Spinal cord (tissue), 9 donors: ENCODE measurements at regions not wholly inside any gene's neighbourhood (a gene's known extent, or its start where the extent isn't known, plus 50 kb on each side); places are given as distances from the start of the nearest gene placed in this dataset.
"Not testable (repeated sequence)": the region's sequence is repeated elsewhere in the genome, so short reads cannot be mapped to it uniquely, and the experiment has no call there.

Experiments used
- DNase-seq, 6 donors: peaks; one replicate each; pipeline versions ENCODE4 v3.0.0 to v3.0.0-alpha.2; 2013 to 2015; ENCODE audit warnings: low spot score in 6 of 6, low read depth in 4 of 6
- H3K27ac ChIP-seq: one replicate; pipeline ENCODE4 v1.5.1; 2013; ENCODE audit warnings: low read depth, low read length, control low read depth
- H3K27me3 ChIP-seq: one replicate; pipeline ENCODE4 v1.6.1; 2013; ENCODE audit warnings: low read length; ENCODE audit not compliant: control insufficient read depth, insufficient read depth
- H3K36me3 ChIP-seq: one replicate; pipeline ENCODE4 v1.6.1; 2013; ENCODE audit warnings: low read length; ENCODE audit not compliant: control insufficient read depth, insufficient read depth
- H3K4me1 ChIP-seq: one replicate; pipeline ENCODE4 v1.6.1; 2013; ENCODE audit warnings: low read length; ENCODE audit not compliant: control insufficient read depth, insufficient read depth
- H3K4me3 ChIP-seq: one replicate; pipeline ENCODE4 v1.5.1; 2013; ENCODE audit warnings: low read depth, low read length, control low read depth
- H3K9me3 ChIP-seq: one replicate; pipeline ENCODE4 v1.6.1; 2013; ENCODE audit warnings: low read length; ENCODE audit not compliant: control insufficient read depth, insufficient read depth
- WGBS: methylation state at CpG from one replicate; pipeline ENCODE4 v1.1.5; 2013; ENCODE audit warnings: missing lambda C conversion rate; ENCODE audit not compliant: insufficient coverage; 5-methylcytosine and 5-hydroxymethylcytosine counted together
- donor health status: healthy.

DNA sequence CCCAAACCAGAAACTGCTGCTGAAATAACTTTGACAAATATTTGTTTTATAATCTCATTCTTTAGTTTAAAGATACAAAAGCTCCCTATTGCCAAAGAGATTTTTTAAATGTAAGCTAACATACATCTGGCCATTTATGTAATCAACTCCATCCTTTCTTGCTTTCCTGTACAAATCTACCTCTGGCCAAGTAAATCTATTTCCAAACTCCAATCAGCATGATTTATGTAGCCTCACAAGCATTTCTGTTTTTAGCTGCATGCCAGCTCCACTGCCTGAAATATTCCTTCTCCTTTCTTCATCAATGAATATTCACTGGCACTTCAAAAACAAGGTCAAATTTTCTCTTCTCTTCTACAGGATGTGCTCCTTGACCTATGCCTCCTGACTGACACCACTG, 80.0 kb downstream of the SHOX2 start:
- Histone ChIP-seq H3K4me1 (no peaks in the 10 kb centered on the region), H3K4me3 (no peak overlapping the region), H3K27ac (no peak overlapping the region), H3K27me3 (no peaks in the 10 kb centered on the region), H3K36me3 (no peaks in the 10 kb centered on the region), H3K9me3 (no peaks in the 10 kb centered on the region)
- DNase-seq: no peak

DNA sequence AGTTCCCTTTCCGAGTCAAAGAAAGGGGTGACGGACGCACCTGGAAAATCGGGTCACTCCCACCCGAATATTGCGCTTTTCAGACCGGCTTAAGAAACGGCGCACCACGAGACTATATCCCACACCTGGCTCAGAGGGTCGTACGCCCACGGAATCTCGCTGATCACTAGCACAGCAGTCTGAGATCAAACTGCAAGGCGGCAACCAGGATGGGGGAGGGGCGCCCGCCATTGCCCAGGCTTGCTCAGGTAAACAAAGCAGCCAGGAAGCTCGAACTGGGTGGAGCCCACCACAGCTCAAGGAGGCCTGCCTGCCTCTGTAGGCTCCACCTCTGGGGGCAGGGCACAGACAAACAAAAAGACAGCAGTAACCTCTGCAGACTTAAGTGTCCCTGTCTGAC, 86.3 kb downstream of the SHOX2 start:
- H3K4me1 ChIP-seq, H3K36me3 ChIP-seq, H3K9me3 ChIP-seq, DNase-seq, H3K27ac ChIP-seq, H3K27me3 ChIP-seq, H3K4me3 ChIP-seq: not testable (repeated sequence)
- WGBS: no CpG with 5 or more reads among the region's 18 CpGs

DNA sequence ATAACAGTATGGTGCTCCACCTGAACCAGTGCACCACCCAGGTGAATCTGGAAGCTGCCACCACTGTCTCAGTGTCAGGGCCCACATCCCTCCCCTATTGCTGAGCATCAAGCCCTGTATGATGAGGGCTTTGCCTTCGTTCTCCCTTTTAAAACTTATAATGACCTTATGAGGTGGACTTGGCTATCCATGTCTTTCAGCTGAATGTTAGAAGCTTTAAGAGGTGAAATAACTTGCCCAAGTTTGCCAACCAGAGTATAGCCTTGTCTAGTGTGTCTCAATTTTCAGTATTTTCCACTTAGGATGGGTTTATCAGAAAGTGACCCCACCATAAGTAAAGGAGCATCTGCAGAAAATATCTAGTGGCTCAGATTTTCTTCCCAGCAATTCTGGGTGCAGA, 87.8 kb downstream of the SHOX2 start:
- no CpG with 5 or more reads among the region's 1 CpG for WGBS
- DNase-seq: no peak

DNA sequence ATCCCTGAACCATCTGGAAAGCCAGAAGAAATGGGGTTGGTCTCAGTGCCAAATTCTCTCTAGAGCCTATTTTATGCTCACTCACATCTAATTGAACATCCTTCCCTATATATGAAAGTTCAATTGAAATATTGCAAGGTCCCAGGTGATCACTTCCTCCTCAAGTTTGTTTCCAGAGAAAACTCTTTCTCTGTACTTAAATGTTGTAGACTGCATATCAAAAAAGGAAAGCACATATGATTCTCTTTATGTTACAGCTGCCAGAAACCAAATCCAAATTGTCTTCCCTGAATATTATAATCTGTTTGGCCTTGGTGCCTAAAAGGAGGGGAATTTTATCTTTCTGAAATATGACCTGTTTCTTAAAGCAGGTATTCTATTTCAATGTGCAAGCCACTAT, 93.3 kb downstream of the SHOX2 start:
- no peaks in the 10 kb centered on the region for H3K36me3 ChIP-seq
- peaks cover 2% of the 10 kb centered on the region for H3K9me3 ChIP-seq
- H3K27ac ChIP-seq: no peak overlapping the region
- H3K4me3 ChIP-seq: no peak overlapping the region
- no peak for DNase-seq
- H3K4me1 ChIP-seq: no peaks in the 10 kb centered on the region
- no peaks in the 10 kb centered on the region for H3K27me3 ChIP-seq

More for the DNA sequence above, 87.8 kb downstream of the SHOX2 start:
- Histone ChIP-seq H3K36me3 (no peaks in the 10 kb centered on the region), H3K4me3 (no peak overlapping the region), H3K4me1 (no peaks in the 10 kb centered on the region), H3K27ac (no peak overlapping the region), H3K27me3 (no peaks in the 10 kb centered on the region), H3K9me3 (peaks cover 2% of the 10 kb centered on the region)

DNA sequence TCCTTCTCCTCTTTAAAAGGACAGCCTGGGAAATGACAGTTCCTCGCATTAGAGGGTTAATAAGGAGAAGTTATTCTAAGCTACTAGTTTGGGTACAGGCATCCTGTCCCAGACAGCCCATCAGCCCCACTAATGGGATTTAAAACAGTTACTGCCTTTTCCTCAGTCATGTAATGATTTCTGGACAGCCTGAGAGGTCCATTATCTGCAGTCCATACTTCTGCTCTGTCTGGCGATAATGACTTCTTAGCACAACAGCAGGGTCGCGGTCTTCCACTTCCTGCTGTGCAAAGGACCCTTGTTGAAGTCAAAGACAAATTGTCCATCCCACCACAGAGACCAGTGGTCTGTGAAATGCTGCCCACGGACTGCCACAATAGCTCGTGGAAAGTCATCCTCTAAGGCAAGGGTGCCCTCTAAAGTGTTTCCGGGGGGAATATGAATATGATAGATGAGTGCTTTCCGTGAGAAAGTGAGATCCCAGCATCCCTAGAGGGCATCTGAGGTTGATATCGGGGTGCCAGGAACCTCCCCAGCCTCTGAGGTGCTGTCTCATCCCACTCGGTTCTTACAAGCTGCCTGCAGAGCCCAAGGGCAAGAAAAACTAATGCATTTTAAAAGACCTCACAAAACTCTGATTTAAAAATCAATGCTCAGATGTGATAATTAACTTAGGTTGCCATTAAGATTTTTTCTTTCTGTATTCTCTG, 100.7 kb downstream of the SHOX2 start:
- H3K36me3 ChIP-seq: no peaks in the 10 kb centered on the region

DNA sequence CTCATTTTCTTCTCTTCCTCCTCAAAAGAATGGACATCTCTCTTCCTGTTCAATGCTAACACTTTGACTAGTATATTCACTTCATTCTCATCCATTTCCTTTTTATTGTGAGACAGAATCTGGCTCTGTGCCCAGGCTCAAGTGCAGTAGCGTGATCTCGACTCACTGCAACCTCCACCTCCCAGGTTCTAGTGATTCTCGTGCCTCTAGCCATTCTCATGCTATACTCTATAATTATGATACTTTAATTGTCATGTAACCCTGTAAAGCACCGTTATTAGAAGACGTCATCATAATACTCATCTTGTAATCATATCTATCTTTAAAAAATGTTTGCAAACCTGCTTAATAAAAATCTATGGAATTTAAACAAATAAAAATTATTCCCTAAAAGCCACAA, 107.0 kb downstream of the SHOX2 start:
- no CpG with 5 or more reads among the region's 5 CpGs for WGBS
- H3K27me3 ChIP-seq: no peaks in the 10 kb centered on the region
- peaks cover 5% of the 10 kb centered on the region for H3K9me3 ChIP-seq
- no peak overlapping the region for H3K4me3 ChIP-seq
- H3K4me1 ChIP-seq: no peaks in the 10 kb centered on the region
- H3K27ac ChIP-seq: no peak overlapping the region
- no peaks in the 10 kb centered on the region for H3K36me3 ChIP-seq
- no peak for DNase-seq

More for the DNA sequence above, 100.7 kb downstream of the SHOX2 start:
- Histone ChIP-seq H3K9me3 (peaks cover 2% of the 10 kb centered on the region), H3K27ac (no peak overlapping the region), H3K27me3 (no peaks in the 10 kb centered on the region), H3K4me1 (no peaks in the 10 kb centered on the region), H3K4me3 (no peak overlapping the region)
- WGBS: 77% methylated on average over 6 of the region's 10 CpGs
- DNase-seq: no peak

DNA sequence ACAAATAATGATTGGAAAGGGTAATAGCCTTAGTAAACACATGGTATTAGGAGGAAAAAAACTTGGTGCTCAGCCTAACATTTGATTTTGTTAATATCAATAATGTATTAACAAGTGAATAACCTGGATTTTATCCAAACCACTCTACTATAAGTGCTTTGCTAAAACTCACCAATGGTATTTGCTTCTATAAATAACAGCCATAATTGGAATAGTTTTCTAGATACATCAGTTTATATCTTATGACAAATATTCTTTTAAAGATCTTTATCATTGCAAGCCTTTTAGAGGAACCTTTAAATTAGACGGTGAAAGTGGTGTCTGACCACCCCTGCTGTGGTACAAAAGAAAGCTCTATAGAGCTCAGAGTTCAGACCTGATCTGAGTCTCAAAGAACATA, 123.9 kb downstream of the SHOX2 start:
- 80% methylated on average over 1 of the region's 1 CpG for WGBS
- Histone ChIP-seq H3K36me3 (no peaks in the 10 kb centered on the region), H3K9me3 (no peaks in the 10 kb centered on the region), H3K4me1 (no peaks in the 10 kb centered on the region), H3K27ac (no peak overlapping the region), H3K4me3 (no peak overlapping the region), H3K27me3 (no peaks in the 10 kb centered on the region)
- no peak for DNase-seq

DNA sequence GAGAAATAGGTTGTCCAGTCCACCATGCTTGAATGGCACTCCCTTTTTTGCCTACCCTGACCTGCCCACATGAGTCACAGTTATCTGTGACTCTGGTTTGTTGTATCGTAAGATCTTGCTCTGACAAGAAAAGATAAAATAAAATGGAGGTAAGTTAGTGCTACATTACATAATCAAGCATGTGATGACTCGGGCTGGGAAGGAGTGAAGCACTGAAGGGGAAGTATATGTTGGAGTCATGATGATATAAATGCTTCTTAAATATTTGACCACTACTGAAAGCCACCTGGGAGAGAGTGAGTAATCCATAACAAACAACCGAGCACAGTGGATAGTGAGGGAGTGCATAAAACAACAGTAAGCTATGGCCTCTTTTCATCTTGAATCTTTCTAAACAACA, 124.4 kb downstream of the SHOX2 start:
- 100% methylated on average over 2 of the region's 3 CpGs for WGBS
- no peaks in the 10 kb centered on the region for H3K36me3 ChIP-seq
- H3K4me3 ChIP-seq: no peak overlapping the region
- H3K27me3 ChIP-seq: no peaks in the 10 kb centered on the region
- H3K27ac ChIP-seq: no peak overlapping the region
- H3K9me3 ChIP-seq: no peaks in the 10 kb centered on the region
- H3K4me1 ChIP-seq: no peaks in the 10 kb centered on the region
- DNase-seq: no peak

DNA sequence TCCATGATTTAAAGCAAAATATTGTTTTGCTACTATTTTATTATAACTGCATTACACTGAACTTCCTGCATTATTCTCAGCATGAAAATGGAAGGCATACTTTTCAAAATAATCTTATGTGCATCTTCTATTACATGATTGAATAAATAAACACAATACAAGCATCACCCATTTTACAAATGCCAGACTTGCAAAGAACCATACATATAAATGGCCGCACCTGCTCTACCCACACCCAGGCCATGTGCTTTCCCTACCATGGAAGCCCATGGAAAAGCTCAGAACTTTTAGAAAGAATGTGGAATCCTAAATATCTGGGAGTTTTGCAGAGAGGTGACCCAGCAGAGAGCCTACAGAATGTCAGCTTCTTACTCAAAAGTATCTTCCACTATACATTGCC, 127.2 kb downstream of the SHOX2 start:
- no peak for DNase-seq
- Histone ChIP-seq H3K9me3 (no peaks in the 10 kb centered on the region), H3K36me3 (no peaks in the 10 kb centered on the region), H3K27me3 (no peaks in the 10 kb centered on the region), H3K4me3 (no peak overlapping the region), H3K4me1 (no peaks in the 10 kb centered on the region), H3K27ac (no peak overlapping the region)
- WGBS: no CpG with 5 or more reads among the region's 1 CpG

DNA sequence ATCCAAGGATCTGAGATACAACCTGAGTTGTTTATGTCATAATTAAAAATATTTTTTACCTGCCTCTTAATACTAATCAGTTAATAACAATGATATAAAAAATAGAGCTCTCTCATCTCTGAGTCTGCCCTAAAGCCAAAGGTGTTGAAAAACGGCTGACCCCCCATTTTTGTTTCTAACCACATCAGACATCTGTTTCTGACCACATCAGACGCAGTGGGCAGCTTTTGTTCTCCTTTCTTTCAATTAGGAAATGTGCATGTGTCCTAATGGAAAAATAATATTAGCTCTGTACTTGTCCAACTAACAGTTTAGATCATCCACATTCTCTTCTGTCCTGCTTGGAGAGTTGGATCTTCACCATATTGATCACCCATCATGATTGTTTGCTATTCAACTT, 144.6 kb downstream of the SHOX2 start:
- Histone ChIP-seq H3K4me3 (no peak overlapping the region), H3K27ac (no peak overlapping the region), H3K9me3 (no peaks in the 10 kb centered on the region), H3K36me3 (no peaks in the 10 kb centered on the region), H3K4me1 (no peaks in the 10 kb centered on the region), H3K27me3 (no peaks in the 10 kb centered on the region)
- no peak for DNase-seq
- WGBS: no CpG with 5 or more reads among the region's 2 CpGs
